ENCODE measurements at regions not wholly inside any gene's neighbourhood (a gene's known extent, or its start where the extent isn't known, plus 50 kb on each side); places are given as distances from the start of the nearest gene placed in this dataset.

GRCh38 chr5:124901081-124901480, 154.6 kb upstream of the ZNF608 start:
- H3K4me2 ChIP-seq (ENCODE audit: insufficient read depth, low read length), result no peak overlapping the region
- intact Hi-C loops (cut with micrococcal nuclease) (loop anchor here (10.0 kb wide), 3 partner anchors 304 to 654 kb away; no protein-coding TSS in a partner anchor), dilution Hi-C loops (cut with MboI; ENCODE audit: extremely low pct_ligation_motif_present, low sequenced_read_pairs) (no loop called here)
- H3K27ac ChIP-seq (ENCODE audit: insufficient read depth, low read depth, low read length), result no peak overlapping the region
- H3K79me2 ChIP-seq (ENCODE audit: control insufficient read depth, insufficient read depth, low read length), result no peaks in the 10 kb centered on the region
- BruUV-seq (replicated peaks), result no TSS peak
- FAIRE-seq (no peak), DNase-seq (ENCODE audit: low read depth, low spot score) (no peak)
- no peaks in the 10 kb centered on the region for H3K27me3 ChIP-seq (ENCODE audit: control insufficient read depth in 2 of 2, insufficient read depth in 2 of 2, low read length in 2 of 2)
- H3K4me1 ChIP-seq (ENCODE audit: control insufficient read depth, extremely low read depth, insufficient read depth, low read length), result peaks cover 7% of the 10 kb centered on the region
- H3K4me3 ChIP-seq (replicated peaks in 1 of 3; ENCODE audit: insufficient read depth in 1 of 3, low read depth in 1 of 3, low read length in 3 of 3), result no peak overlapping the region
- no peaks in the 10 kb centered on the region for H3K36me3 ChIP-seq (ENCODE audit: control insufficient read depth in 2 of 2, extremely low read depth in 1 of 2, insufficient read depth in 2 of 2, low read length in 2 of 2)
- H3K9me1 ChIP-seq (replicated peaks; ENCODE audit: control insufficient read depth, extremely low read depth, insufficient read depth, low read length), result no peaks in the 10 kb centered on the region
- H3K9ac ChIP-seq (replicated peaks; ENCODE audit: extremely low read depth, insufficient read depth, low read length), result no peak overlapping the region
- ChIA-PET POLR2A (no interaction called here), CTCF (no interaction called here)
- no peak overlapping the region for H2AFZ ChIP-seq (ENCODE audit: low read depth, low read length)
- no peak for TF ChIP-seq GATA2 (IDR thresholded peaks at IDR 0.05; ENCODE audit: insufficient read depth, insufficient read length, low read depth, low read length)
- no peak for TF ChIP-seq CTCF (IDR thresholded peaks at IDR 0.05; ENCODE audit: extremely low read depth in 1 of 2, insufficient read depth in 1 of 2, low read depth in 1 of 2, low read length in 2 of 2)
- no peak for TF ChIP-seq FOS (IDR thresholded peaks at IDR 0.05; ENCODE audit: borderline replicate concordance, insufficient read depth, low read length)
- TF ChIP-seq POLR2A (IDR thresholded peaks at IDR 0.05; ENCODE audit: low read depth, low read length), result no peak
- no peak for TF ChIP-seq MAX (IDR thresholded peaks at IDR 0.05; ENCODE audit: insufficient read depth, insufficient read length)
- TF ChIP-seq EZH2 (IDR thresholded peaks at IDR 0.05; ENCODE audit: borderline replicate concordance, low read depth, low read length, severe bottlenecking), result no peak
- TF ChIP-seq JUN (IDR thresholded peaks at IDR 0.05; ENCODE audit: borderline replicate concordance, insufficient read depth, insufficient read length, low read depth), result no peak
- no peak for TF ChIP-seq POLR2AphosphoS5 (IDR thresholded peaks at IDR 0.05; ENCODE audit: insufficient read depth, low read depth, low read length)
- TF ChIP-seq MYC (IDR thresholded peaks at IDR 0.05; ENCODE audit: low read depth, low read length), result no peak
- H3K9me3 ChIP-seq (replicated peaks; ENCODE audit: control insufficient read depth, insufficient read depth, low read length), result no peaks in the 10 kb centered on the region
- no peaks in the 10 kb centered on the region for H4K20me1 ChIP-seq (replicated peaks; ENCODE audit: control insufficient read depth, extremely low read depth, insufficient read depth, low read length)

All from endothelial cell of umbilical vein (primary cell).